GM12892 (cell line): ENCODE measurements at regions not wholly inside any gene's neighbourhood (a gene's known extent, or its start where the extent isn't known, plus 50 kb on each side); places are given as distances from the start of the nearest gene placed in this dataset.
A peak's percentile ranks its signal among the peaks of the same experiment; 100 is the strongest.
"Not testable (repeated sequence)": the region's sequence is repeated elsewhere in the genome, so short reads cannot be mapped to it uniquely, and the experiment has no call there.

Source experiments
- DNase-seq: peaks from one replicate; pipeline ENCODE4 v3.0.0; 2011; ENCODE audit not compliant: insufficient read length
- FAIRE-seq: peaks from 2 replicates; lab custom pipeline; 2011; peaks lifted over from hg19 to GRCh38; lab: Jason Lieb, UNC
- POLR2A ChIP-seq: IDR thresholded peaks from 2 replicates; pipeline ENCODE4 v1.6.1; 2011; ENCODE audit warnings: low read depth, low read length, control low read depth
- POLR2AphosphoS5 ChIP-seq: IDR thresholded peaks from 2 replicates; pipeline ENCODE4 v1.6.1; 2011; ENCODE audit warnings: low read depth, low read length, control low read depth
- TAF1 ChIP-seq: IDR thresholded peaks from 2 replicates; pipeline ENCODE4 v1.6.1; 2011; ENCODE audit warnings: low read depth, mild to moderate bottlenecking, control low read depth, low read length, borderline replicate concordance

GRCh38 chr2:161063157-161063945 is 96.9 kb upstream of the TANK start:
- peak; percentile 96 for FAIRE-seq
- no peak for DNase-seq
- TF ChIP-seq TAF1 (no peak), POLR2A (no peak), POLR2AphosphoS5 (no peak)

DNA sequence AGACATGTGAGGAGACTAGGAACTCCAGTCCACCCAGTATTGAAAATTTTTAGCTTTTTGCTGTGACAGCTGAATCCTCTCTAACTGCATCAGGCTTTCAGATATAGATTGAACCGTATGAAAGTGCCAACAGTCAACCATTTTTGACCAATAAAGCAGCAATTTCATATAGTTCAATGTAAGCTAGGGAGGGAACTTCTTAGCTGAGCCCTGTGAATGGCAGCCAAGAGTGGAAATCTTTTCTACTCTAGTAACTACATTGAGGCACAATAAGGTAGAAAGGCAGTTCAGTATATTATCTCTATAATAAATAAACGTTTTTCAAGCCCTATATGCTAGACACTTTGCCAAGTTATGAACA is 96.3 kb upstream of the TANK start:
- TF ChIP-seq POLR2A (no peak), TAF1 (no peak), POLR2AphosphoS5 (no peak)
- DNase-seq (no peak), FAIRE-seq (no peak)

DNA sequence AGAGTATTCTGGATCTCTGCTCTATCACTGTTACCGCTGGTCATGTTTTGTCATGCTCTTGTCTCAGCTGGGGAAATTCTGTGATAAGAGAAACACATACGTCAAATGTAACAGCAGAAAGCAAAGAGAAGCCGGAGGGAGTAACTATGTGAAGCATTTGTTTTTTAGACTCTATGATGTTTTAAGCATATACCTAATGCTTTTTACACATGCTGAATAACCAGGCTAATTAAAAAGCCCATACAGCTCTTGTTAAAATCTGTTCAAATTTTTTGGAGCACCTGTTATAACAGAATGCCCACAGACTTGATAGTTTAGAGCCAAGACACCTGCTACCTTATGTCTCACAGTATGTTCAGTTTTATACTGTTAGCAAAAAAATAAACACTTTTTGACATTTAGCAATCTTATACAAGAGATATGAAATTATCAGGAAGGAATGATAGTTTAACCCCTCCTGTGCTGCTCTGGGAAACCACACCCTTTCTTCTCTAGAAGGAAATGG is 92.3 kb upstream of the TANK start:
- FAIRE-seq (no peak), DNase-seq (no peak)

GRCh38 chr2:161068670-161069069 is 91.6 kb upstream of the TANK start:
- no peak for FAIRE-seq
- no peak for DNase-seq
- TF ChIP-seq POLR2A (no peak), POLR2AphosphoS5 (no peak), TAF1 (no peak)

More for the DNA sequence above, 92.3 kb upstream of the TANK start:
- TF ChIP-seq POLR2AphosphoS5 (no peak), POLR2A (no peak), TAF1 (no peak)

- FAIRE-seq (no peak), DNase-seq (no peak)
- TF ChIP-seq TAF1 (no peak), POLR2AphosphoS5 (no peak), POLR2A (no peak)
Observed at GRCh38 chr2:161070693-161071479, 89.3 kb upstream of the TANK start.

- DNase-seq, FAIRE-seq: not testable (repeated sequence)
Observed at GRCh38 chr2:161072436-161072835, 87.8 kb upstream of the TANK start.

GRCh38 chr2:161075701-161076100 is 84.5 kb upstream of the TANK start:
- DNase-seq (no peak), FAIRE-seq (no peak)
- no peak for TF ChIP-seq TAF1
- no peak for TF ChIP-seq POLR2A
- no peak for TF ChIP-seq POLR2AphosphoS5

- TF ChIP-seq TAF1, result no peak
- no peak for TF ChIP-seq POLR2A
- TF ChIP-seq POLR2AphosphoS5, result no peak
- FAIRE-seq (no peak), DNase-seq (no peak)
Observed at GRCh38 chr2:161076936-161077335, 83.3 kb upstream of the TANK start.

DNA sequence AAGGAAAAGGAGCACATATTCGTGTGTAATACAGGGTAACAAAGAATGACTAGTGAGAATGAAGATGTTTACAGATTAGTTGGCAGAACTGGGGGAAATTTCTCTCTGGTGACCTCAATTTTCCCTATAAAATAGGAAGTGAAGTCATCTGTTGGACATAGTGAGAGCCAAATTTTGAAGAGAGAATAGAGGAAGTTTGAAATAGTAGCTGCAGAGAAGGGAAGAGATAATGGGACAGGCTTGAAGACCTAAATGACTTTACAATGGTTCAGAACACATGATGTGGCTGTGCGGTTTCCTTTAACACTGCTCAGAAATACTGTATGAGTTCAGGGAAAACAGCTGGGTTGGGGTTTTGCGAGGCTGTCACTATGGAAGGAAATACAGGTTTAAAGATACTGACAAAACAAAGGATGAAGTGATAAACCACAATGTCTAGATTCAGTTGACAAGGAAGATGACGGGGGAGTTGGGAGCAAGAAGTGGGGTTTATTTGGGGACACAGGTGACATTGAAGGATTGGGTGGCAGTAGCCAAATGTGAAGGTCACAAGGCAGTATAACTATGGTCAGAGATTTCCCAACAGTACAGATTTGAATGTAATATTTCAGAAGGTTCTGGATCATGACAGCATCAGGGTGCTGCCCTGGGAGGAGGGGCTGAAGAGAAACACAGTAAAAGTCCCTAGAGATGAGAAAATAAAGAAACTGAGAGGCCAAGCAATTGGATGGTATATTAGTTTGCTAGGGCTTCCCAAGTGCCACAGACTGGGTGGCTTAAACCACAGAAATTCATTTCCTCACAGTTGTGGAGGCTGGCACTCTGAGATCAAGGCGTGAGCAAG is 82.6 kb upstream of the TANK start:
- TF ChIP-seq TAF1, result no peak
- TF ChIP-seq POLR2A, result no peak
- no peak for TF ChIP-seq POLR2AphosphoS5
- peak; percentile 96 for FAIRE-seq
- DNase-seq, result no peak

DNA sequence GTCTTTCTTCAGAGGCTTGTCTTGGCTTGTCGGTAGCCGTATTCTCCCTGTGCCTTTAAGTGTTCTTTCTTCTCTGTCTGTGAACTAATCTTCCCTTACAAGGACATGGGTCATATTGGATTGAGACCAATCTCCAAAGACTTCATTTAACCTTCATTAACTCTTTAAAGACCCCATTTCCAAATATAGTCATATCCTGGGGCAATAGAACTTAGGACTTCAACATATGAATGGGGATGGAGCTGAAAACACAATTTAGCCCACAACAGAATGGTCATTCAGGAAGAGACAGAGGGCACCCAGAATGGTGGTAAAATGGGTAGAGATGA is 82.1 kb upstream of the TANK start:
- DNase-seq, result no peak
- FAIRE-seq, result no peak

DNA sequence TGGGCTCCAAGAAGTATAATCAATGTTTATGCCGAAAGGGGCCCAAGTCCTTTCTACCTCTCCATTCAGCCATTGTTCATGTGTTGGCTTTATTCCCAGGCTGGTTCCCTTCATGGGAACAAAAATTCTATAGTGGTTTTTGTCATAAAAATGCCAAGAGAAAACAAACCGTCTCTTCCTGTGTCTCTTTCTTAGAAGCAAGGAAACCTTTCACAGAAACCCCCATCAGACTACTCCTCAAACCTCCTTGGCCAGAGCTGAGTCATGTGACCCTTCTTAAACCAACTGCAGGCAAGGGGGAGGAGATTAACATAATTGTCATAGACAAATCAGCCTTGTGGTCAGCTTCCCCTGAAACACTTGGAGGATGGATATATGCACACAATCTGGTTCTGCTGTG is 75.1 kb upstream of the TANK start:
- no peak for DNase-seq
- TF ChIP-seq POLR2A (no peak), TAF1 (no peak), POLR2AphosphoS5 (no peak)
- FAIRE-seq, result no peak

More for the DNA sequence above, 82.1 kb upstream of the TANK start:
- no peak for TF ChIP-seq POLR2A
- no peak for TF ChIP-seq POLR2AphosphoS5
- no peak for TF ChIP-seq TAF1
